NT2/D1 (cell line): ENCODE measurements at regions not wholly inside any gene's neighbourhood (a gene's known extent, or its start where the extent isn't known, plus 50 kb on each side); places are given as distances from the start of the nearest gene placed in this dataset.

Experiments used
- SUZ12 ChIP-seq: IDR thresholded peaks from 2 replicates; pipeline ENCODE4 v1.6.1; 2011; ENCODE audit not compliant: insufficient read length, insufficient read depth; ENCODE audit errors: extremely low read depth
- YY1 ChIP-seq: IDR thresholded peaks from 2 replicates; pipeline ENCODE4 v1.6.1; 2011; ENCODE audit not compliant: insufficient read length, insufficient read depth
- ZNF274 ChIP-seq: IDR thresholded peaks from 2 replicates; pipeline ENCODE4 v1.6.1; 2011; ENCODE audit warnings: mild to moderate bottlenecking, low read depth, low read length

DNA sequence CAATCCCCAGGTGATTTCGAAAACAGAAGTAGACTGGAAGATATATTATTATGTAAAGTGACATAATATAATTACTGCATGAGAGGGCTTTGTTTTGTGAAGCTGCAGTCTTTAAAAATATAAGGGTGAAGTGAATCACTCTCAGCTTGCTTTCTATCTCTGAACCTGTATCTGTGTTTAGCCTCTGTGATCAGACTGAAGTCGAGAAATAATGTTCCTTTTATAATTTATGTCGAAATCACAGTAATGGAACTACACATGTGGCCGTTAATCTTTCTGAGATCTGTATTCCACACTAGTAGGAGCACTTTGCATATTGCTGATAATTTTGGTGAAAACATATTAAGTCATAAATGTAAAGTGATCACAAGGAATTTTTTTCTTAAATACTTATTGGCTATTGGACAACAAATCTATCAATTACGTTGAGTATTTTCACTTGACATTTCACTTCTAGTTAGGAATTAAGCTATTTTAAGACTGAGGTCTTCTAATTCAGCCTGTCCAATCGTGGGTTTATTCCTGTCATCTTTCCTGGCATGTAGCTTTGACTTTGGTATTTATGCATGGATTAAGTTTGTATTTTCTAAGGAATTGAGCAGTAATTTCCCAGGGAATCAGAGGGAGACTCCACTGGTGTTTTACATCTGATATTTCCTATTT, 268.2 kb upstream of the POT1 start:
- no peak for TF ChIP-seq YY1
- no peak for TF ChIP-seq ZNF274
- no peak for TF ChIP-seq SUZ12
